Dendritic cell treated with granulocyte-macrophage colony-stimulating factor and Interleukin-4, amounts not matched to agents 40 ng/mL and 50 ng/mL, for 4 days (primary cell): ENCODE measurements at regions not wholly inside any gene's neighbourhood (a gene's known extent, or its start where the extent isn't known, plus 50 kb on each side); places are given as distances from the start of the nearest gene placed in this dataset.
"Not testable (repeated sequence)": the region's sequence is repeated elsewhere in the genome, so short reads cannot be mapped to it uniquely, and the experiment has no call there.

ENCODE experiments used
- H3K27ac Mint-ChIP-seq: one replicate; pipeline ENCODE4 v1.8.0; 2022; ENCODE audit warnings: mild to moderate bottlenecking, mixed read lengths
- H3K27me3 Mint-ChIP-seq: one replicate; pipeline ENCODE4 v1.8.0; 2022; ENCODE audit warnings: mild to moderate bottlenecking, mixed read lengths
- H3K36me3 Mint-ChIP-seq: one replicate; pipeline ENCODE4 v1.8.0; 2022; ENCODE audit warnings: low read depth, mixed read lengths
- H3K4me1 Mint-ChIP-seq: one replicate; pipeline ENCODE4 v1.8.0; 2022; ENCODE audit warnings: low read depth, mixed read lengths
- H3K4me3 Mint-ChIP-seq: one replicate; pipeline ENCODE4 v1.8.0; 2022; ENCODE audit warnings: mild to moderate bottlenecking, moderate library complexity, mixed read lengths
- H3K9me3 Mint-ChIP-seq: one replicate; pipeline ENCODE4 v1.8.0; 2022; ENCODE audit warnings: mixed read lengths
- intact Hi-C: fragments of 100-400 bp; cut with micrococcal nuclease; formaldehyde crosslinking; loops from one replicate; pipeline ENCODE4 v1.15.0; 2022

DNA sequence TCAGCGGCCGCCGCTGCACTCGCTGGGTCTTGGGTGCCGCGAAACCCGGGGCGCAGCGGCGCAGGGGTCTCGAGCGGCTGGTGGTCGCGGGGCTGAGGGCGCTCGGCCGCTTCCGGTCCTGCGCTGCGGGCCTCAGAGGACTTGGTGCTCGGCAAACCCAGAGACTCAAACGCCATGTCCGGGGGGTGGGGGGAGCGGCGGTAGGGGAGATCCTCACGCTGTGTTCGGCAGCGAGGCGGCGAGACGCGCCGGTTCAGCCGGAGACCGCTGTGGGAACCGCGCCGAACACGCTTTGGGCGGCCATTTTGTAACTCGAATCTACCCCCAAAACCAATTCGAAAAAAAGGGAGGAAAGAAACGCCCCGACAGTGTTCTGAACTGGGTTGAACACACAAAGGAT lies 317.5 kb upstream of the CDH18 start:
- Mint-ChIP-seq H3K4me3 (no peak overlapping the region), H3K27ac (no peak overlapping the region), H3K27me3 (no peaks in the 10 kb centered on the region), H3K9me3 (peaks cover 33% of the 10 kb centered on the region), H3K36me3 (no peaks in the 10 kb centered on the region), H3K4me1 (no peaks in the 10 kb centered on the region)
- intact Hi-C loops = no loop called here

DNA sequence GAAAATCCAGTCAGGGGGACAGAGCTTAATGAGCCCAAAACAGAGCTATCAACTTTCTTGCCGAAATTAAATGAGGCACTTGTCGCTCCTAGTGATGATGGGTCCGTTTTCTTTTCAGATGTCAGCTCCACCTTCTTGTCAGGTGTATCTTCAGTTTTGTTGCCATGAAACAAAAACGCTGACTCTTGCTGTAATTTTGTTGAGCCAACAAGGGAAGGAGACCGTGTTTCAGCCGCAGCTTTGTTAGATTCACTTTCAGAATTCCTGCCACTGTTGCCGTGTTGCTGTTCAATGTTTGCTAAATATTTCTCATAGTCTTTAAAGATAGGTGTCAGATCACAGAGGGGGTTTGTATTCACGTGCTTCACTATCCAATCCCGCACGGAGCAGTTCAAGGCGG lies 316.6 kb upstream of the CDH18 start:
- not testable (repeated sequence) for H3K27me3 Mint-ChIP-seq, H3K27ac Mint-ChIP-seq, H3K4me1 Mint-ChIP-seq

DNA sequence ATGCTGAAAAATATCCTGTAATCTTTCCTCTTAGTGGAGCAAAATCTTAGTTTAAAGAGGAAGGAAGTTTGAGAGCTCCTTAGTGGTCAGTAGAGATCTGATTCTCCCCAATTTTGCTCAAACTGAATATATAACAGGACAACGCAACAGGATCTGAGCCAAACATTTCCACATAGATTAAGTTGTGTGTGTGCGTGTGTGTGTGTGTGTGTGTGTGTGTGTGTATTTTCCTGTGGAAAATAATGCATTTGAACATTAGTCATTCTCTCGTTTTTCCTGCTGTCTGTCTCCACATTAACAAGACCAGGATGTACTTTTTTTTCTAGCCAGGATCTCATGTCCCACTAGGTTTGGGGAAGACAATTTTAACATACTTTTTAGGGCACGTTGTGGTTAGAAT lies 312.1 kb upstream of the CDH18 start:
- no peak overlapping the region for H3K27ac Mint-ChIP-seq
- H3K36me3 Mint-ChIP-seq = no peaks in the 10 kb centered on the region
- H3K9me3 Mint-ChIP-seq = peaks cover 34% of the 10 kb centered on the region
- H3K27me3 Mint-ChIP-seq = no peaks in the 10 kb centered on the region
- H3K4me1 Mint-ChIP-seq = no peaks in the 10 kb centered on the region
- intact Hi-C loops = no loop called here
- no peak overlapping the region for H3K4me3 Mint-ChIP-seq

More for the DNA sequence above, 316.6 kb upstream of the CDH18 start:
- H3K36me3 Mint-ChIP-seq, H3K4me3 Mint-ChIP-seq, intact Hi-C loops: not testable (repeated sequence)
- H3K9me3 Mint-ChIP-seq = peaks cover 31% of the 10 kb centered on the region

DNA sequence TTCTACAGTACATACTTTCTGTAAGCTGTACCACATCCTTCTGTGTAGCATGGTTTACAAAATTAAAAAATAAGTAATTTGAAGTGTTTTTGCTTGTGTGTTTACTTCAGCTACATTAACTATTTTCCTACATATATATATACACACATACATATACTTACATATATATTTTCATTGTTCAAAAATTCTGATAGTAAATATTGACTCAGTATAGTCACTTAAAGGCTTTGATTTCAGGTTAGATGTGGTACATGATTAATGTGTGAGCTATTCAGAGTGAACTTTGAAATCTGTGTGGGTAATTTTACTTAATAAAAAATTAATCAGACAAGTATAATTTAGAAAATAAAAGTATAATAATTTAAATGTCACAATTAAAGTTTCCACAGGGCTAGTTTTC lies 306.7 kb upstream of the CDH18 start:
- no peak overlapping the region for H3K27ac Mint-ChIP-seq
- no peaks in the 10 kb centered on the region for H3K36me3 Mint-ChIP-seq
- H3K4me1 Mint-ChIP-seq = no peaks in the 10 kb centered on the region
- no peak overlapping the region for H3K4me3 Mint-ChIP-seq
- intact Hi-C loops = no loop called here
- H3K27me3 Mint-ChIP-seq = no peaks in the 10 kb centered on the region
- H3K9me3 Mint-ChIP-seq = peaks cover 9% of the 10 kb centered on the region

DNA sequence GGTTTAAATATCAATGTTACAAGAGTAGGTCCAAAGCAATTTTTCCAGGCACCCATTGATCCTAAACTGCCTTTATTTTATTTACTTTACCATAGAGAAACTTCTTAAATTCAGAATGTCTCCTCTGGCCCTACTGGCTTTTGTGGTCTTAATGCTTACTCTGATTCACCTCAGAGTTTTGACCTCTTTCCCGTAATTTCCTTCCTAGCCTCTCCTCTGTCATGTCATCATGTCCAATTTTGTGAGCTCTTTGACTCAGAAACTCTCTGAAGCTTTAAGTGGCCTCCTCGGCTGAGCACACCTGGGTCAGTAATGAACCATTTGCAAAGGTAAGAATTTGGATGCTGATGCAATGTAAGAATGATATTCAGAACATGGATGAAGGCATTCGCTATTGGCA lies 303.8 kb upstream of the CDH18 start:
- H3K9me3 Mint-ChIP-seq = no peaks in the 10 kb centered on the region
- intact Hi-C loops = no loop called here
- no peak overlapping the region for H3K27ac Mint-ChIP-seq

DNA sequence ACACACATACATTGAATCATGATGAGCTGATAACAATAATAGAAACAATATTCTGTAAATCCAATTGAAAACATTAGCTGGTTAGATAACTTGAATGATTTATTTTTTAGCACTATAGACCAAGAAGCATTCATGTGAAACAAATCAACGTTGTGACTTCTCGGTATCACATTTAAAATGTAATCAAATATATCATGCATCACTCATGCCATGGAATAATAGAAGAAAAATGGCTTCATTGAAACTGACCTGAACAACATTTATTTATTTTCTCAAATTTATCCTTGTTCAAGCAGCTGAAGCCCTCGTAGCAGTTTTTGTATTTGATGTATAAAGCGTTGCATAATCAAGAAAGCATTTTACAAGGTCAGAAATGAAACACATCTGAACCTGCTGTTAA lies 299.6 kb upstream of the CDH18 start:
- intact Hi-C loops = no loop called here
- Mint-ChIP-seq H3K36me3 (no peaks in the 10 kb centered on the region), H3K4me1 (no peaks in the 10 kb centered on the region)

More for the DNA sequence above, 303.8 kb upstream of the CDH18 start:
- Mint-ChIP-seq H3K4me3 (no peak overlapping the region), H3K36me3 (no peaks in the 10 kb centered on the region), H3K27me3 (no peaks in the 10 kb centered on the region), H3K4me1 (no peaks in the 10 kb centered on the region)

DNA sequence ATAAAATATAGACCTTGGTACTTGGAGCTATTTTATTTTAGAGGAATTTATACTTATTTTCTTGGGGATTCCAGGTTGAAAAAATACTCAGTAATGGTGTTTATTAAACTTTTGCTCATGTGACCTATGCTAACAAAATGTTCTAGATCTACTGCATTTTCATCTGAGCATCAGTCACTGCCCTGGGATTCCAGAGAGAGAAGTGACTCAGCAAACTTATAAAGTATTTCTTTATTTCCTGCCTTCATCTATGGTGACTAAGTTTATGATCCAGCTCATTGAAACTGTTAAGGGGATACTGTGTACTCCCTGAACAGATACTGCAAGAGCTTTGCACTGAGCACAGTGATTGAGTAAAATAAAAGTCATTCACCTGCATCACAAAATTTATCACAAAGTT lies 298.5 kb upstream of the CDH18 start:
- Mint-ChIP-seq H3K4me1 (no peaks in the 10 kb centered on the region), H3K36me3 (no peaks in the 10 kb centered on the region), H3K27ac (no peak overlapping the region), H3K27me3 (no peaks in the 10 kb centered on the region), H3K4me3 (no peak overlapping the region), H3K9me3 (no peaks in the 10 kb centered on the region)
- intact Hi-C loops = no loop called here

More for the DNA sequence above, 299.6 kb upstream of the CDH18 start:
- Mint-ChIP-seq H3K27ac (no peak overlapping the region), H3K9me3 (no peaks in the 10 kb centered on the region), H3K27me3 (no peaks in the 10 kb centered on the region), H3K4me3 (no peak overlapping the region)

DNA sequence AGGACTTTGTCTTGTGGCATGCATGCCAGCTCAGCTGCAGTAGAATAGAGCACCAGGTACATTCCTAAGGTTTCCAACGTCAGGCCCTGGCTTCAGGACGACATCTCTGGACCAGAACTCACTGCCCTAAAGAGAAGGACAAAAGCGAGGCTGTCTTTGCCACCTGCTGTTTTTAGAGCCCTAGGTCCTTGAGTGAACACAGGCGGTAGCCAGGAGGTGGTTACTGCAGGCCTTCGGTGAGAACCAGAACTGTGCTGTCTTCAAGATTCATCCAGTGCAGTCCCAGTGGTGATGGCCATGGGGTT lies 288.9 kb upstream of the CDH18 start:
- H3K4me3 Mint-ChIP-seq = no peak overlapping the region
- no peaks in the 10 kb centered on the region for H3K27me3 Mint-ChIP-seq
- no peaks in the 10 kb centered on the region for H3K4me1 Mint-ChIP-seq
- no peak overlapping the region for H3K27ac Mint-ChIP-seq
- peaks cover 47% of the 10 kb centered on the region for H3K9me3 Mint-ChIP-seq
- H3K36me3 Mint-ChIP-seq = no peaks in the 10 kb centered on the region
- intact Hi-C loops = no loop called here

DNA sequence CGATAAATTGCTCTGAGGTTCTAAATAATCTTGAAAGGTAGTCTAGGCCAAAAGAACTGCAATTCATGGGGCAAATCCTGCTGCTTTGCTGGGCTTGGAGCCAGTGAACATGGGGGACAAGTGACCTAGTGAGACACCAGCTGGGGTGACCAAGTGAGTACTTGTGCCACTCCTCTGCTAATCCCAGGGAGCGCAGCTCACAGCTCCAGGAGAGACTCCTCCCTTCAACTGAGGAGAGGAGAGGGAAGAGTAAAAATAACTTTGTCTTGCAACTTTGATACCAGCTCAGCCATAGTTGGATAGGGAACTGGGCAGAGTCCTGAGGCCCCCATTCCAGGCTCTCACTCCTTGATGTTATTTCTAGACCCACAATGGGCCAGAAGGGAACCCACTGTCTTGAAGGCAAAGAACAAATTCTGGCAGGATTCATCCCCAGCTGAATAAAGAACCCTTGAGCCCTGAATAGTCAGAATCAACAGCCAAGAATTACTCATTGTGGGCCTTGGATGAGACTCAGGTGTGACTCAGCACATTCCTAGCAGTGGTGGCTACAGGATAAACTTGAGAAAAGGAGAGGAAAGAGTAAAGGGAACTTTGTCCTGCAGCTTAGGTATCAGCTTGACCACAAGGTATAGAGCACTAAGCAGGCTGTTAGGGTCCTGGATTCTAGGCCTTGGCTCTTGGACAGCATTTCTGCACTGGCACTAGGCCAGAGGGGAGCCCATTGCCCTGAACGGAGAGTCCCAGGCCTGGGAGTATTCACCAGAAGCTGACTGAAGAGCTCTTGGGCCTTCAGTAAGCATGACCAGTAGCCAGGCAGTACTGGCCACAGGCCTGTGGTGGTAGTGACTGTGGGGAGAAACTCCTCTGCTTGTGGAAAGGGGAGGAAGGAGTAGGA lies 288.3 kb upstream of the CDH18 start:
- Mint-ChIP-seq H3K36me3 (no peaks in the 10 kb centered on the region), H3K9me3 (peaks cover 53% of the 10 kb centered on the region), H3K27me3 (no peaks in the 10 kb centered on the region), H3K4me3 (no peak overlapping the region), H3K27ac (no peak overlapping the region), H3K4me1 (no peaks in the 10 kb centered on the region)
- intact Hi-C loops = no loop called here

DNA sequence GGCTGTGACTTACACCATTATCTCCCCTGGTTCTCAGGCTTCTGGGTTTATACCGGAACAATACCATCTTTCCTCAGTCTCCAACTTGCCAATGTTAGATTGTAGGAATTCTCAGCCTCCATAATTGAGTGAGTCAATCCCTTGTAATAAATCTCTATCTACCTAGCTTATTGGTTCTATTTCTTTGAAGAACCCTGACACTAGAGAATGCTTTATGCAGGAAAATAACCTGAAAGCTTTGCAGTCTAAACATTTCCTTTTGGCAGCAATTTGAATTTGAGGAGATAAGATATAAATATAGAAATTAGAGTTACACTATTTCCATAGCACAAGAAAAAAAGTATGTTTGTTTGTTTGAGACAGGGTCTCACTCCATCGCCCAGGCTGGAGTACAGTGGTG lies 278.1 kb upstream of the CDH18 start:
- H3K27me3 Mint-ChIP-seq = no peaks in the 10 kb centered on the region
- H3K36me3 Mint-ChIP-seq = no peaks in the 10 kb centered on the region
- no peaks in the 10 kb centered on the region for H3K4me1 Mint-ChIP-seq
- H3K9me3 Mint-ChIP-seq = peaks cover 25% of the 10 kb centered on the region
- H3K4me3 Mint-ChIP-seq = no peak overlapping the region
- no peak overlapping the region for H3K27ac Mint-ChIP-seq
- intact Hi-C loops = no loop called here

DNA sequence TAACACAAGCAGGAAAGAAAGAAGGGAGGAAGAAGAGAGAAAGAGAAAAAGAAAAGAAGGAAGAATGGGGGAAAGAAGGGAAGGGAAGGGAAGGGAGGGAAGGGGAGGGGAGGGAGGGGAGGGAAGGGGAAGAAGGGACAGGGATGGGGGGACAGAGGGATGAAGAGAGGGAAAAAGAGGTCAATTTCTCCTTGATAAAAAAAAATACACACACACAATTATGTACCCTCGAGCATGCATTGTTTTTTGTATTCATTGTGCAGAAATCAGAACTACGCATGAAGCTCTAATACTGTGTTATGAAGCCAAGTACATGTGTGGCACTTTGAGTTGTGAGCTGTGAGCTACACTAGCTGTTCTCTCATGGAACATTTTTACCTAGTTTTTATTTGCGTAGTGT lies 274.9 kb upstream of the CDH18 start:
- H3K27ac Mint-ChIP-seq = no peak overlapping the region
- H3K4me3 Mint-ChIP-seq = no peak overlapping the region
- no peaks in the 10 kb centered on the region for H3K36me3 Mint-ChIP-seq
- no peaks in the 10 kb centered on the region for H3K4me1 Mint-ChIP-seq
- no peaks in the 10 kb centered on the region for H3K27me3 Mint-ChIP-seq
- H3K9me3 Mint-ChIP-seq = peaks cover 5% of the 10 kb centered on the region
- intact Hi-C loops = no loop called here

DNA sequence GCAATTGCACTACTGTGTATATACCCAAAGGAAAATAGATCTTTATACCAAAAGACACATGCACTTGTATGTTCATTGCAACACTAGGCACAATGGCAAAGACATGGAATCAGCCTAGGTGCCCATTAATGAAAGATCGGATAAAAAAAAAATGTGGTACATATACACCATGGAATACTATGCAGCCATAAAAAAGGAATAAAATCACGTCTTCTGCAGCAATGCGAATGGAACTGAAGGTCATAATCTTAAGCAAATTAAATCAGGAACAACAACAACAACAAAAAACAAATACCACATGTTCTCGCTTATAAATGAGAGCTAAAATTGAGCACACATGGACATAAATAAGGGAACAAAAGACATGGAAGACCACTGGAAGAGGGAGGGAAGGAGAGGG lies 266.7 kb upstream of the CDH18 start:
- H3K9me3 Mint-ChIP-seq = peaks cover 13% of the 10 kb centered on the region
- H3K36me3 Mint-ChIP-seq = no peaks in the 10 kb centered on the region
- H3K27ac Mint-ChIP-seq = no peak overlapping the region
- no peaks in the 10 kb centered on the region for H3K4me1 Mint-ChIP-seq
- H3K27me3 Mint-ChIP-seq = no peaks in the 10 kb centered on the region
- no peak overlapping the region for H3K4me3 Mint-ChIP-seq
- intact Hi-C loops = no loop called here

DNA sequence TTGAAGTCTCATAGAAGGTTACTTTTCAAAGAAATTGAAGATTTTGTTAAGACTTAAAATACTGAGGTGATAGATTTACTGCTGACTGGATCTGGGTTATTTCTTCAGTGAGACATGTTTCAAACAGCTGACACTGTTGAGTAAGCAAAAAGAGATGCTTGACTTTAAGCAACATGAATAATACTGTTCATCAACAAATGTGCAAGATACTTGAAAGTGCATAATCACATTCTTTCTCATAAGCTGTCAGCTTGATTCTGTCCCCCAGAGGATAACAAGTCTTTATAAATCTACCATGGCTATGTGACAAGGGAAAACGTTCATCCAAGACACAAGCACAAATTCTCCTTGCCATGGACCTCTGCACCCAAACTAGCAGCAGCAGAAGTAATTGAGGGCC lies 260.1 kb upstream of the CDH18 start:
- H3K4me1 Mint-ChIP-seq = no peaks in the 10 kb centered on the region
- peaks cover 11% of the 10 kb centered on the region for H3K9me3 Mint-ChIP-seq
- no peak overlapping the region for H3K4me3 Mint-ChIP-seq
- intact Hi-C loops = no loop called here
- no peaks in the 10 kb centered on the region for H3K27me3 Mint-ChIP-seq
- no peaks in the 10 kb centered on the region for H3K36me3 Mint-ChIP-seq
- H3K27ac Mint-ChIP-seq = no peak overlapping the region

DNA sequence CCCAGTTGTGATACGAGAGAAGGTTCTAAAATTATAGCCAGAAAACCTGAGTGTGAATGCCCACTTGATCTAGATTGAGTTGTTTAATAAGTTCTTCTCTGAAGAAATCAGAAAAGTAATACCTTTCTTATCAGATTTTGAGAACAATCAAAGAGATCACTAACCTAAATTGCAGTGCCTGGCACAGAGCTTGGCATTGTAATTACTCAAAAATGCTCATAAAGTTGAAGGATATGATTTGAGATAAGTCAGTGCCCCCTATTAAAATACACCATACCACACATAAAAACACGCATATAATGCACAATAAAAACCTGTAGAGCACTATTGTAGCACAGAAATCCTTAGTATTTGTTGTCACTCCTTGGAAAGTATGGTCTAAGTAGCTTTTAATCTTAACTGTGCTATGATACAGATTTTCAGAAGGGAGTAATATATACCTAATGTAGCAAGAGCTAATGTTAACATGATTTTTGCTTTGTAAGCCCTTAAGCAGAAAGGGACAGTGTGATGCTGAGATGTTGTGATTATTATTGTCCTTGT lies 257.5 kb upstream of the CDH18 start:
- H3K27ac Mint-ChIP-seq = no peak overlapping the region
- no peak overlapping the region for H3K4me3 Mint-ChIP-seq
- no peaks in the 10 kb centered on the region for H3K36me3 Mint-ChIP-seq
- H3K27me3 Mint-ChIP-seq = no peaks in the 10 kb centered on the region
- intact Hi-C loops = no loop called here
- no peaks in the 10 kb centered on the region for H3K4me1 Mint-ChIP-seq
- H3K9me3 Mint-ChIP-seq = peaks cover 9% of the 10 kb centered on the region

DNA sequence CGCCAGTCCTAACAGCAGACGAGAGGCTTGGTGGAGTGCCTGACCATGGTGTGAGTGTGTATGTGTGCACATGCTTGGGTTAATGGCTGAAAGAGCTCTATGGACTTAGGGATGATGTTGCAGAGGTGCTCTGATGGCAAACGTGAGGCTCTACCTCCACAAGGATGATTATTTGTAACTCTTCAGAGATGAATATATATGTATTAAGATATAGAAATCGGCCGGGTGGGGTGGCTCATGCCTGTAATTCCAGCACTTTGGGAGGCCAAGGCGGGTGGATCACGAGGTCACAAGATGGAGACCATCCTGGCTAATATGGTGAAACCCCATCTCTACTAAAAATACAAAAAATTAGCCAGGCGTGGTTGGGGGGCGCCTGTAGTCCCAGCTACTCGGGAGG lies 253.4 kb upstream of the CDH18 start:
- no peaks in the 10 kb centered on the region for H3K9me3 Mint-ChIP-seq
- no peak overlapping the region for H3K4me3 Mint-ChIP-seq
- no peaks in the 10 kb centered on the region for H3K36me3 Mint-ChIP-seq
- no peaks in the 10 kb centered on the region for H3K4me1 Mint-ChIP-seq
- no peak overlapping the region for H3K27ac Mint-ChIP-seq
- no peaks in the 10 kb centered on the region for H3K27me3 Mint-ChIP-seq
- intact Hi-C loops = no loop called here
